ENCODE measurements at regions not wholly inside any gene's neighbourhood (a gene's known extent, or its start where the extent isn't known, plus 50 kb on each side); places are given as distances from the start of the nearest gene placed in this dataset.
"Not testable (repeated sequence)": the region's sequence is repeated elsewhere in the genome, so short reads cannot be mapped to it uniquely, and the experiment has no call there.

GRCh38 chr4:85196015-85196414, 229.5 kb upstream of the WDFY3 start:
- TF ChIP-seq, protein P1, sequence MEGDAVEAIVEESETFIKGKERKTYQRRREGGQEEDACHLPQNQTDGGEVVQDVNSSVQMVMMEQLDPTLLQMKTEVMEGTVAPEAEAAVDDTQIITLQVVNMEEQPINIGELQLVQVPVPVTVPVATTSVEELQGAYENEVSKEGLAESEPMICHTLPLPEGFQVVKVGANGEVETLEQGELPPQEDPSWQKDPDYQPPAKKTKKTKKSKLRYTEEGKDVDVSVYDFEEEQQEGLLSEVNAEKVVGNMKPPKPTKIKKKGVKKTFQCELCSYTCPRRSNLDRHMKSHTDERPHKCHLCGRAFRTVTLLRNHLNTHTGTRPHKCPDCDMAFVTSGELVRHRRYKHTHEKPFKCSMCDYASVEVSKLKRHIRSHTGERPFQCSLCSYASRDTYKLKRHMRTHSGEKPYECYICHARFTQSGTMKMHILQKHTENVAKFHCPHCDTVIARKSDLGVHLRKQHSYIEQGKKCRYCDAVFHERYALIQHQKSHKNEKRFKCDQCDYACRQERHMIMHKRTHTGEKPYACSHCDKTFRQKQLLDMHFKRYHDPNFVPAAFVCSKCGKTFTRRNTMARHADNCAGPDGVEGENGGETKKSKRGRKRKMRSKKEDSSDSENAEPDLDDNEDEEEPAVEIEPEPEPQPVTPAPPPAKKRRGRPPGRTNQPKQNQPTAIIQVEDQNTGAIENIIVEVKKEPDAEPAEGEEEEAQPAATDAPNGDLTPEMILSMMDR (IDR thresholded peaks at IDR 0.05): not testable (repeated sequence)
- TF ChIP-seq POLR2A (IDR thresholded peaks at IDR 0.05): not testable (repeated sequence)
